ENCODE measurements at regions not wholly inside any gene's neighbourhood (a gene's known extent, or its start where the extent isn't known, plus 50 kb on each side); places are given as distances from the start of the nearest gene placed in this dataset.

DNA sequence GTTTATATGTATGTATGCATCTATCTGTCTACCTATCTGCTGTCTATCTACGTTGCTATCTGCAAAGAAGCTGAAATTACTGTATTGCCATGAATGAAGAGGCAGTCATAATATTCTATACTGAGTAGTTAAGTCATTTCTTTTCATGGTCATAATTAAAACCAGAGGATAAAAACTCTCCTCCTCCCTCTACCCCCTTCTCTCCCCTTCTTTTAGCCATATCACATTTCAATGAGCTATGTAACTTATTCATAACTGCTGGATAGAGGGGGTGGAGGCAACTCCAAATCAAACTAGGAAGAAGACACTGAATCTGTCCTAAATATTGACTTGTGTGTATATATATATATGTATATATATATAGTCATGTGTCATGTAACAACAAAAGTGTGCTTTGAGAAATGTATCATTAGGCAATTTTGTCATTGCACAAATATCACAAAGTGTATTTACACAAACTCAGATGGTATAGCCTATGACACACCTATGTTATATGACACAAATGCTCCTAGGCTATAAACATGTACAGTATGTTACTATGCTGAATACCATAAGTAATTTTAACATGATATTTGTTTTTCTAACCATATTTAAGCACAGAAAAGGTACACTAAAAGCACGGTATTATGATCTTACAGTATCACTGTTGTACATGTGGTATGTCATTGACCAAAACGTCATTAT lies 229.7 kb upstream of the KCNMB2 start:
- H3K4me3 ChIP-seq (ENCODE audit: low read depth, low read length): no peak overlapping the region
- TF ChIP-seq, protein P1, sequence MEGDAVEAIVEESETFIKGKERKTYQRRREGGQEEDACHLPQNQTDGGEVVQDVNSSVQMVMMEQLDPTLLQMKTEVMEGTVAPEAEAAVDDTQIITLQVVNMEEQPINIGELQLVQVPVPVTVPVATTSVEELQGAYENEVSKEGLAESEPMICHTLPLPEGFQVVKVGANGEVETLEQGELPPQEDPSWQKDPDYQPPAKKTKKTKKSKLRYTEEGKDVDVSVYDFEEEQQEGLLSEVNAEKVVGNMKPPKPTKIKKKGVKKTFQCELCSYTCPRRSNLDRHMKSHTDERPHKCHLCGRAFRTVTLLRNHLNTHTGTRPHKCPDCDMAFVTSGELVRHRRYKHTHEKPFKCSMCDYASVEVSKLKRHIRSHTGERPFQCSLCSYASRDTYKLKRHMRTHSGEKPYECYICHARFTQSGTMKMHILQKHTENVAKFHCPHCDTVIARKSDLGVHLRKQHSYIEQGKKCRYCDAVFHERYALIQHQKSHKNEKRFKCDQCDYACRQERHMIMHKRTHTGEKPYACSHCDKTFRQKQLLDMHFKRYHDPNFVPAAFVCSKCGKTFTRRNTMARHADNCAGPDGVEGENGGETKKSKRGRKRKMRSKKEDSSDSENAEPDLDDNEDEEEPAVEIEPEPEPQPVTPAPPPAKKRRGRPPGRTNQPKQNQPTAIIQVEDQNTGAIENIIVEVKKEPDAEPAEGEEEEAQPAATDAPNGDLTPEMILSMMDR (IDR thresholded peaks at IDR 0.05; ENCODE audit: low read depth, low read length): no peak

DNA sequence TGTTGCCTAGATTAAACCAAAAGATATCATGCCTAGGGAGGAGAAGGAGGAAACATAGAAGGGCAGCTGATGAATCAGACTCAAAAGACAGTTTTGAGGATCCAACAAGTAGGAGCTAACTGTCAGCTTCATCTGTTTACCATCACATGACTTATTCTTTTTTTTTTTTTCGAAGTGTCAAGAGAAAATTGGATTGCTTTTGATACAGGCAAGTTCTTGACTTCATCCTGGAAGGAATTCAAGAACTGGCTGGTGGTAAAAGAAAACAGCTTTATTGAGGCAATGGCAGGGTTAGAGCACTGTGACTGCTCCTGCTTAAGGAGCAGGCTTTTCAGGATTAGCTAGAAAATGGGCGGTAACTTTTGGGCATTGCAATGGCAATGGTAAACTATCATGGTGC lies 227.5 kb upstream of the KCNMB2 start:
- TF ChIP-seq, protein P1 (IDR thresholded peaks at IDR 0.05; ENCODE audit: low read depth, low read length): no peak
- H3K4me3 ChIP-seq (ENCODE audit: low read depth, low read length): no peak overlapping the region

DNA sequence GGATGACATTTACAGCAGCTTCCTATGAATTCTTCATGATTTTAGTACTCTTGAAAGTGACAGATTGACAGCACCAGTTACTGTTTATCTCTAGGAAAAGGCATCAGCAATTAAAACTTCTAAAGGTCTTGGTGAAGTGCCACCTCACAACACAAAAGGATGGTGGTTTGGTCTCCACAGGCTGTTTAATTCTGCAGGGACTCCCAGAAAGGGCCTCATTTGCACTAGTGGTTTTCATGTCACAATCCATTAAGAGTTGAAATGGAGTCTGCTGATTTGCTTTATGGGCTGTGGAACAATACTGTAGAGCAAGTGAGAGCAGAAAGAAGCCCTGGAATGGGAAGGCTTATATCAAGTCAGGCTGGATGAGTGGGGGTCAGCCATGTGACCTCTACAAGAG lies 225.3 kb upstream of the KCNMB2 start:
- H3K4me3 ChIP-seq (ENCODE audit: low read depth, low read length): no peak overlapping the region
- TF ChIP-seq, protein P1 (IDR thresholded peaks at IDR 0.05; ENCODE audit: low read depth, low read length): no peak

DNA sequence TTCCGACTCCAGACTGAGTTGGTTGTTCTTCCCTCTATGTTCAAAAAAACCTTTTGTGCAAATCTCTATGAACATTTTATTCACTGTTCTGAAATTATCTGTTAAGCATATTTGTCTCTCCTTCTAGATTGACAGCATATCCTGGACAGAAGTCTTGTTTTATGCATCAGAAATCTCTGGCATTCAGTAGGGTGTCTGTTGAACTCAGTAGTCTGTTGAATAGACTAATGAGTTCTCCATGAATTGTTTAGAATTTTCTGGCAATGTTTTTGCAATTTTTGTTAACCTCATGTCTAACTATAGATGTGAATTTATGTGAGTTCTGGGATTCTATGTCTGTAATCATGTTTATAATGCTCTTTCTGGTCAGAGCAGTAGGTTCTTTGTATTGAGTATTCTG lies 222.5 kb upstream of the KCNMB2 start:
- TF ChIP-seq, protein P1 (IDR thresholded peaks at IDR 0.05; ENCODE audit: low read depth, low read length): no peak
- no peak overlapping the region for H3K4me3 ChIP-seq (ENCODE audit: low read depth, low read length)

DNA sequence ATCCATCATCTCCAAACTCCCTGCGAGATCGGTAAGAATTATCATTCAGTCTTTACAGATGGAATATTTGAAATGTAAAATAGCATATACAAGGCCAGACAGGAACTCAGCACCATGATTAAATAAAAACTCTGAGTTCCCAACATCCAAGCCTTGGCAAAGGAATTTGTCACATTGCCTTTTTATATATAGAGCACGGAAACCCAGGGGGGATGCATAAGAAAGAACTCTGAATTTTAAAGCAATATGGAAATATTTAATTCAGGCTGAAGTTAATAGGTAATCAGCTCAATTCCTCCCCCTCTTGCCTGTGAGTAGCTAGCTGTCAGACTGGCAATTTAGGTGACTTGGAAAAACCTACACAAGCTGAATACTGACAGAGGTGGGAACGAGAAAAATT lies 217.9 kb upstream of the KCNMB2 start:
- H3K4me3 ChIP-seq (ENCODE audit: low read depth, low read length): no peak overlapping the region
- TF ChIP-seq, protein P1 (IDR thresholded peaks at IDR 0.05; ENCODE audit: low read depth, low read length): no peak

DNA sequence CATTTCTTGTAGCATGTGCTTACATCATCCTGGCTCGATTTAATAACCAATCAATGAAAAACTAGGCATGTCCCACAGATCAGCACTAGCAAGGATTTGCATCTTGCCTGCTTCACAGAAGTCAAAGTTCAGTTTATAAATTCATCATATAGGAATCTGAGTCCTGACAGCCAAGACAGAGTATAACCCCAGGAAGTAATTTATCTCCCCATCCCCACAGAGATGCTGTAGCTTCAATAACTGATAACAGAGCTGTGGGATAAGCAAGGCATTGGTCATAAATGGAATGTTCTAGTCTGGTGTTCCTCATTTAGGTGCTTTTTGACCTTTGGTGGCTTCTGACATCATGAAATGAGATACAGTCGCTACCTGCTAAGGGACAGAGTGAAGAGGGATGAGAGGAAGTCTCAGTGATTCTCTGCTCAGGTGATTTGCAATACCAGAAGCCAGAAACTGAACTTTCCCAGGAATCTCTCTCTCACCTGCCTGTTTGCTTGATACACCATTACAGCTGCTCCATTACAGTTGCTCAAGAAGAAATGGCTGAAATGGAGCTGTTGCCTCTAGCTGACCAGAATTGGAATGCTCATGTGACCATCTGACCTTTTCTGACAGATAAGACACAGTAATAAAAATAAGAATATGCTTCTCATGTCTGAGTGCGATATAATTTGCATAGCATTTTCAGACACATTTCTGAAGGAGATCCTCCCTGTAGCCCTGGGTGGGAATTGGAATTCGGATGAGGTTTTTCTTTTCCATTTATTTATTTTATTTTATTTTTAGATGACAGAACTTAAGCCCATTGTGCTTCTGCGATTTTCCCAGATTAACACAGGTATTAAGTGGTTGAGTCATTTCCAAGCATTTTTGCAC lies 217.1 kb upstream of the KCNMB2 start:
- no peak overlapping the region for H3K4me3 ChIP-seq (ENCODE audit: low read depth, low read length)
- TF ChIP-seq, protein P1 (IDR thresholded peaks at IDR 0.05; ENCODE audit: low read depth, low read length): no peak

Data from WI38 (cell line).